GM12801 (cell line): ENCODE measurements at regions not wholly inside any gene's neighbourhood (a gene's known extent, or its start where the extent isn't known, plus 50 kb on each side); places are given as distances from the start of the nearest gene placed in this dataset.

Experiments used
- CTCF ChIP-seq: IDR thresholded peaks from one replicate; pipeline ENCODE4 v1.5.1; 2011; ENCODE audit warnings: control low read depth; ENCODE audit not compliant: insufficient read length; ENCODE audit errors: extremely low read depth

DNA sequence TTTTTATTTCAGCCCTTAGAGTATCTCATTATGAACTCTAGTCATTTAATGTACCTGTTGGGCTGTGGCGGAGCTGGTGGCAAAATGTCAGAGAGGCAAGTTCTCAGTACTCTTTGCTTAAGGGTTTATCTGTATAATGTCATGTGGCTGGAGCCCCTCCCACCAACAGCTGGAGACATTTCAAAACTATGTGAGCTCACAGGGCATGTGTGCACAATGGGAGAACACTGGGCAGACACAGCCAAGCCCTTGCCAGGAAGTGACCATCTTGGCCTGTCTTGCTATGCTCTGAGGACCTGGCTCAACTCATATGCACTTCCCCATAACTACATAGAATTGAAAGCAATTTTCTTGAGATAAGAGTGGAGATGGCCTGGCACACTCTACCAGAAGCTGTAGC is 296.4 kb downstream of the PTPRU start:
- TF ChIP-seq CTCF, result no peak

DNA sequence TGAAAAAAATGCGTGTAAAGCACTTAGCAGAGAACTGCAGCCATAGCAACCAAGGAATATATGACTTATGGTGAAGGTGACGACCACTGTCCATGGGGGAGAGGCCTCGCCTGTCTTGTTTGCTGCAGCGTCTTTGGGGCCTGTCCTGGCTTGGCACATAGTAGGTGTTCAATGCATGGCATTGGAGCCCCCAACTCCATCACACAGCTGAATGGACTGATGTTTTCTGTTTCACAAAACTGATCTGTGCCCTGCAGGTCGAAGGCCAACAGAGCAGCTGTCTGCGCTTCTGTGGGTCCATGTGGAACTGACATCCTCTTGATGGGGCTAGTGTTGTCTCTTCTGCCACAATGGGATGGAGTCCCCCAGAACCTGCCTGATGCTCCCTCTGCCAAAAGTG is 296.0 kb downstream of the PTPRU start:
- no peak for TF ChIP-seq CTCF

- TF ChIP-seq CTCF, result no peak
Observed at GRCh38 chr1:29531596-29531995, 295.3 kb downstream of the PTPRU start.

DNA sequence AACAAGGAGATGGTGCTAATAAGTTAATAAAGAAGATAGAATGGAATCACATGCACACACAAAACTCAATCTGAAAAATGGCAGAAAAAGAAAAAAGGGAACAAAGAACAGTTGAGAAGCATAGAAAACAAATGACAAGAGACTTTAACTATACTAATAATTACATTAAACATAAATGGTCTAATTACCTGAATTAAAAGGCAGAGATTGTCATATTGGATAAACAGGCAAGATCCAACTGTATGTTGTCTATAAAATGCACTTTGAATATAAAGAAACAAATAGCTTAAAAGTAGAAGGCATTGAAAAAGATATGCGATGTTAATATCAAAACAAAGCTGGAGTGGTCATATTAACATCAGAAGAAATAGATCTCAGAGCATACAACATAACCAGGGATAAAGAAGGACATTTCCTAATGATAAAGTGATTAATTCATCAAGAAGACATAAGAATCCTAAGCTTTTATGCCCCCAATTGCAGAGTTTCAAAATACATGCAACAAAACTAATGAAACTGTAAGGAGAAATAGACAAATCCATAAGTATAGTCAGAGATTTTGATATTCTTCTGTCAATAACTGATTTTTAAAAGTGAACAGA is 293.5 kb downstream of the PTPRU start:
- TF ChIP-seq CTCF, result no peak

DNA sequence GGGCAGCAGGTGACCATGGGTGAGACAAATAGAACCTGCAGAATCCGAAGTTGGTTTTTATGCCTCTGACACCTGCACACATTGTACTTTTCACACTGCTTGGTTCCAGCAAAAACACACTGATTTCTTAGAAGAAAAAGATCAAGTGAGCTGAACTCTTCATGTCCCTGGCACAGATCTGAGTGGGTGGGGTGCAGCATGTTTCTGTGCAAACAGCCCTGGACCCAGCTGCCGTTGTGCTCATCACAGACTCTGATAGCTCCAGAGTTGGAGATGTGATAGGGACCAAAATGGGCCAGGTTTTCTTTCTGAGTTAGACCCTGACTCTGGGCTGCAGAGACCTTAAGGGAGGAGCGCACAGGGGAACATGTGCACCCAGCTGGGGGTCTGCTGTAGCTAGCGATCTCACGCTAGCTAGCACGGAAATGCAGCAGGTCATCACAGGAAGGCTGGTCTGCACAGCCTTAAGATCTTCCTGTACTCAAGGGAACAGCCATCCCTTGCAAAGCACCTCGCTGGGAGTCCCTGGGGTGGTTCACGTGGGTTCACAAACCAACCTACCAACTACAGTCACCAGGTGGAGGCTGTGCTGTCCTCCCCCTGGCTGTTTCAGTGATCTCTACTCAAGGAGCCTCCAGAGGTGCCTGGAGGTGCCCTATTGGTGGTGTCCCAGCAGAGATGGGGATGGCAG is 291.1 kb downstream of the PTPRU start:
- TF ChIP-seq CTCF, result no peak

GRCh38 chr1:29525941-29526340 is 289.6 kb downstream of the PTPRU start:
- TF ChIP-seq CTCF, result no peak

DNA sequence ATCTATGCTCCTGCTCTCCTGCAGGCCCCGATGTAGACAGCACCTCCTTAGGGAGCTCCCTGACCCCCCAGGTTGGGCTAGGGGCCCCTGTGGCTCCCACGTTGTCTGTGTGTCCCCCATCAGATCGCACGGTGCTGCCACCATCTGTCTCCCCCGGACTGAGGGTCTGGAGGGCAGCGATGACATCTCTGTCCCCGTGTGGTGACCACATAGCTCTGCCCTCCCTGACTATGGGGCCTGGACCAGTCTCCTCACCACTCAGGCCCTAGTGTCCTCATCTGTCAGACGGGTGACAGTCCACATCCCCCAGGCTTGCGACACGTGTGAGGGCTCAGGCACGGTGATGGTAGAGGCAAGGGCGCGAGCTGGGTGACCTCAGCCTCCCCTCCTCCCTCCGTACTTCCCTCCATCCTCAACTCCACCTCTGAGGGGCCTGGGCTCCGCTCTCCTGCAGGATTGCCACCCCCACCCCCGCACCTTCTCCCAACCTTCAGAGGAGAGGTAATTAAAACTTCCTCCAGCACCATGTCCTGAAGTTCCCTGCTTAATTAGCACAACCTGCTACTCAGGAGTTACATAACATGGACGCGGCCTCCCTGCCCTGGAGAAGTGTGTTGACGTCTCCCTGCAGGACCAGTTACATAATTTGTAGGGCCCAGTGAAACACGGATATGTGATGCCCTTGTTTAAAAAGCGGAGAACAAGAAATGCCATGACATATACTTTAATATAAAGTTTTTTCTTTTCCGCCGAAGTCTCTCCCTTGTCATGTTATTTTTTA is 288.2 kb downstream of the PTPRU start:
- TF ChIP-seq CTCF, result no peak
